GM12878 (cell line): ENCODE measurements at regions not wholly inside any gene's neighbourhood (a gene's known extent, or its start where the extent isn't known, plus 50 kb on each side); places are given as distances from the start of the nearest gene placed in this dataset.

Experiments used
- CREB1 ChIP-seq: IDR thresholded peaks from 2 replicates; pipeline ENCODE4 v1.6.1; 2012; ENCODE audit warnings: low read depth, mild to moderate bottlenecking, inconsistent platforms
- EZH2 ChIP-seq: IDR thresholded peaks from 2 replicates; pipeline ENCODE4 v1.6.1; 2012; ENCODE audit warnings: low read depth, mild to moderate bottlenecking, control low read depth, inconsistent platforms, low read length, borderline replicate concordance; ENCODE audit not compliant: control insufficient read depth
- GABPA ChIP-seq: IDR thresholded peaks from 2 replicates; pipeline ENCODE4 v1.6.1; 2014; ENCODE audit warnings: antibody characterized with exemption, low read depth, mild to moderate bottlenecking, inconsistent platforms

DNA sequence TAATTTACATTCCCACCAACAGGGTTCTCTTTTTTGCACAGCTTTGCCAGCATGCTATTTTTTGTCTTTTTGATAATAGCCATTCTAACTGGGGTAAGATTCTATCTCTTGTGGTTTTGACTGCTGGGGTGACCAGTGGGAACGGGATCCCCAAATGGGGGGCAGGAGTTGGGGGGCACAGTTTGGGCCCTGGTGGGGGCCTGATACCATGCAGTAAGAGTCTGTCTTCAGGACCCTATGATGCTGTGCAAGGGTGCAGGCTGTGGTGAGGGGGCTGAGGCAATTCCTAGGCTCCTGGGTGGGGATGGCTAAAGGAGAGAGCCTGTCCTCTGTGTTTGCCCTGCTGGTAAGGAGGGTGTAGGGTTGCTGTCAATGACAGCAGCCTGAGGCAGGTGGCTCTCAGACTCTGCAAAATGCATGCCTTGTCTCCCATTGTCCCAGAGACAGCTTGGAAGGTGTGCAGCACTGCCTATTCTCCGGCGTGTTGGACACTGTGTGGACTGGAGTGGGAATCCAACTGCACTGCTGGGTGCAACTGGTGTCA, 172.7 kb upstream of the ARHGAP24 start:
- TF ChIP-seq GABPA (no peak), EZH2 (no peak), CREB1 (no peak)
